ES-I3 (cell line): ENCODE measurements at regions not wholly inside any gene's neighbourhood (a gene's known extent, or its start where the extent isn't known, plus 50 kb on each side); places are given as distances from the start of the nearest gene placed in this dataset.

ENCODE experiments used
- H3K36me3 ChIP-seq: 2 replicates; pipeline ENCODE4 v1.6.1; 2013; ENCODE audit warnings: mild to moderate bottlenecking, low read length, control low read depth, moderate library complexity; ENCODE audit not compliant: insufficient read depth
- H3K4me1 ChIP-seq: 2 replicates; pipeline ENCODE4 v1.6.1; 2013; ENCODE audit warnings: mild to moderate bottlenecking, control low read depth, low read length; ENCODE audit not compliant: insufficient read depth
- H3K9ac ChIP-seq: 2 replicates; pipeline ENCODE4 v1.6.1; 2013; ENCODE audit warnings: low read depth, mild to moderate bottlenecking, low read length, moderate library complexity
- H3K9me3 ChIP-seq: 2 replicates; pipeline ENCODE4 v1.6.1; 2013; ENCODE audit warnings: mild to moderate bottlenecking, low read length, moderate library complexity; ENCODE audit not compliant: control insufficient read depth, insufficient read depth

GRCh38 chr1:79790950-79791349, 784.4 kb upstream of the ADGRL4 start:
- H3K36me3 ChIP-seq: no peaks in the 10 kb centered on the region
- no peak overlapping the region for H3K9ac ChIP-seq
- no peaks in the 10 kb centered on the region; the same call in 1 of the 2 replicates for H3K9me3 ChIP-seq
- no peaks in the 10 kb centered on the region for H3K4me1 ChIP-seq

DNA sequence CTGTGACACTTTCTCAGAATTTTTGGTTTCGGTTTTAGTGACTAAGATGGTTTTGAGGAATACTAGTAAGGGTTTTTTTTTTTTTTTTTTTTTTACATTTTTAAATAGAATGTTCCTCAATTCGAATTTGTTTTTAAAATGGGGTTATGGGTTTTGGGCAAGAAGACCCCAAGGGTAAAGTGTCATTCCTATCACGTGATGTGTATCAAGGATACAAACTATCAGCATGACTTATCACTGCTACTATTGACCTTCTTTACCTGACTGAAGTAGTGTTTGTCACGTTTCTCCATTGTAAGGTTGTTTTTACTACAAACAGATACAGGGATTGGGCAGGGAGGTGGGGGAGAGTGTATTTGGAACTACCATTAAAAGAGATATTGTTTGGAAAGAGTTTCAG, 781.1 kb upstream of the ADGRL4 start:
- Histone ChIP-seq H3K4me1 (no peaks in the 10 kb centered on the region), H3K9ac (no peak overlapping the region), H3K9me3 (no peaks in the 10 kb centered on the region), H3K36me3 (no peaks in the 10 kb centered on the region)

DNA sequence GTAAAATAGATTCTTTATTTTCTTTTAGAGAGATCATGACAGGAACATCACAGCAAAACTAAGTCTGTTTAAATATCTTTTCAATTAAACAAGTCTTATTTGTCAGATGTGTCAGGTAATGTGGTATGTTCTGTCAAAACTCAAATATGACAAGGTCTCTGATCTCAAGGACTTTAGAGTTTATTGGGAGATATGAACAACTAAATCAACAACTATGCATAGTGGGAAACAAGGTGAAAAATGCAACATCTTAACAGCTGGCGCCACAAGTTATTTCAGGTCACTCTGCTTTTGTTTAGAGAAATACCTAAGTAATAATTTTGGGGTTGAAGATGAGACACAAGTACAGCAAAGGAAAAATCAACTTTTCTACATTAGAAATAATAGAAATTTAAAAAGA, 779.4 kb upstream of the ADGRL4 start:
- Histone ChIP-seq H3K4me1 (no peaks in the 10 kb centered on the region), H3K36me3 (no peaks in the 10 kb centered on the region), H3K9ac (no peak overlapping the region), H3K9me3 (no peaks in the 10 kb centered on the region)

- H3K4me1 ChIP-seq: no peaks in the 10 kb centered on the region
- no peak overlapping the region for H3K9ac ChIP-seq
- H3K9me3 ChIP-seq: no peaks in the 10 kb centered on the region
- no peaks in the 10 kb centered on the region for H3K36me3 ChIP-seq
Observed at GRCh38 chr1:79785561-79785960, 779.0 kb upstream of the ADGRL4 start.

- Histone ChIP-seq H3K9ac (no peak overlapping the region), H3K4me1 (no peaks in the 10 kb centered on the region), H3K9me3 (no peaks in the 10 kb centered on the region), H3K36me3 (no peaks in the 10 kb centered on the region)
Observed at GRCh38 chr1:79781261-79781660, 774.7 kb upstream of the ADGRL4 start.

- Histone ChIP-seq H3K9me3 (no peaks in the 10 kb centered on the region), H3K9ac (no peak overlapping the region), H3K4me1 (no peaks in the 10 kb centered on the region), H3K36me3 (no peaks in the 10 kb centered on the region)
Observed at GRCh38 chr1:79777481-79778219, 771.1 kb upstream of the ADGRL4 start.

GRCh38 chr1:79775402-79775801, 768.9 kb upstream of the ADGRL4 start:
- no peaks in the 10 kb centered on the region for H3K9me3 ChIP-seq
- H3K9ac ChIP-seq: no peak overlapping the region
- no peaks in the 10 kb centered on the region for H3K4me1 ChIP-seq
- H3K36me3 ChIP-seq: no peaks in the 10 kb centered on the region

- no peak overlapping the region for H3K9ac ChIP-seq
- H3K4me1 ChIP-seq: no peaks in the 10 kb centered on the region
- no peaks in the 10 kb centered on the region for H3K36me3 ChIP-seq
- H3K9me3 ChIP-seq: no peaks in the 10 kb centered on the region
Observed at GRCh38 chr1:79773385-79773784, 766.9 kb upstream of the ADGRL4 start.

DNA sequence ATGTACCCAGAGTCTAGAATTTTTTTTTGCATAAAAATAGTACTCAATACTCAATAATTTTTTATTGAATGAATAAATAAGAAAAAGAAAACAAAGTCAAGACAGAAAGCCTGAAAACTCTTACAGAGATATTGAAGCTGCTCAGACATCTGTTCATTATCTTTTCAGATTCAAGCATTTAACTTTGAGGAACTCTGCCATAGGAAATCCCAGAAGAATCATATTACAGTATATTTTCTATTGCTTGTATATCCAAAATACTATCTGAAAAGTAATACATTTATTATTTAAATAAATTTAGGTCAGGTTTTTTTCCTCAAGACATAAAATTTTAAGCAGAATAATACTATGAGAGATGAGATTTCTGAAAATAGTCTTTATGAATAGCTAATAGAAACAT, 755.9 kb upstream of the ADGRL4 start:
- Histone ChIP-seq H3K9me3 (no peaks in the 10 kb centered on the region), H3K4me1 (no peaks in the 10 kb centered on the region), H3K9ac (no peak overlapping the region), H3K36me3 (no peaks in the 10 kb centered on the region)

DNA sequence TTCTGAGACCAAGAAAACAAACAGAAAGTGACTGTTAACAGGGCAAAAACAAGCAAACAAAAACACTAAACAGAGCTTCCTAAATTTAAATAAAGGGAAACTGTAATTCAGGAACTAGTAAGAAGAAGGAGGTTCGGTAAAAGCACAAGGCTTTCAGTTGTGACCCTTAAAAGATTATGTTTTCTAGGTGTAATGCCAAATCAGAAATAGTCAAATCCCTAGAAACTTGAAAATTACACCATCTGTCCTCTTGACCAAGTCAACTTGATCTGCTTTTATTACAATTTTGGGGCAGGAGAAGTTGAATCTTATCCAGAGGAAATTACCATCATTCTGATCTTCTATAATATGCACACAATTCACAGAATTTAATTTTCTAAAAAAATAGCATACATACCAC, 754.0 kb upstream of the ADGRL4 start:
- Histone ChIP-seq H3K36me3 (no peaks in the 10 kb centered on the region), H3K9ac (no peak overlapping the region), H3K4me1 (no peaks in the 10 kb centered on the region), H3K9me3 (no peaks in the 10 kb centered on the region)

DNA sequence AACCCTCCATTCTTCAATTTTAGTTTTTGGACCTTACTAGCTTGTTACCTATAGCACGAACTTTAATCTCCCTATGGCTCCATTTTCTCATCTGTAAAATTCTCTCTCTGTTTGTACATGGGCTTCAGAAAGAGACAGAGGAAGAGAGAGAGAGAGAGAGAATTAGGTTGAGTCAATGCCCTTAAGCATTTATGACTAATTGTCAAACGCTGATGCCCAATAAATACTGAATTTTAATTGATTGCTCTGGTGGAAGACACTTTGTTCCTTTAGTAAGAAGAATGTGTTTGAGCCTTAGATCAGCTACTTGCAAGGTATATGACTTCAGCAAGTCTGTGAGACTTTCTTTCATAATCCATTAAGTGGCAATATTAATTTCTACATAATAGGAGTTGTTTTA, 743.1 kb upstream of the ADGRL4 start:
- Histone ChIP-seq H3K9ac (no peak overlapping the region), H3K4me1 (no peaks in the 10 kb centered on the region), H3K9me3 (no peaks in the 10 kb centered on the region), H3K36me3 (no peaks in the 10 kb centered on the region)

- no peaks in the 10 kb centered on the region for H3K9me3 ChIP-seq
- no peaks in the 10 kb centered on the region for H3K4me1 ChIP-seq
- no peak overlapping the region for H3K9ac ChIP-seq
- H3K36me3 ChIP-seq: no peaks in the 10 kb centered on the region
Observed at GRCh38 chr1:79745929-79746328, 739.4 kb upstream of the ADGRL4 start.

- Histone ChIP-seq H3K36me3 (no peaks in the 10 kb centered on the region), H3K9ac (no peak overlapping the region), H3K4me1 (no peaks in the 10 kb centered on the region), H3K9me3 (no peaks in the 10 kb centered on the region)
Observed at GRCh38 chr1:79744746-79745145, 738.2 kb upstream of the ADGRL4 start.

DNA sequence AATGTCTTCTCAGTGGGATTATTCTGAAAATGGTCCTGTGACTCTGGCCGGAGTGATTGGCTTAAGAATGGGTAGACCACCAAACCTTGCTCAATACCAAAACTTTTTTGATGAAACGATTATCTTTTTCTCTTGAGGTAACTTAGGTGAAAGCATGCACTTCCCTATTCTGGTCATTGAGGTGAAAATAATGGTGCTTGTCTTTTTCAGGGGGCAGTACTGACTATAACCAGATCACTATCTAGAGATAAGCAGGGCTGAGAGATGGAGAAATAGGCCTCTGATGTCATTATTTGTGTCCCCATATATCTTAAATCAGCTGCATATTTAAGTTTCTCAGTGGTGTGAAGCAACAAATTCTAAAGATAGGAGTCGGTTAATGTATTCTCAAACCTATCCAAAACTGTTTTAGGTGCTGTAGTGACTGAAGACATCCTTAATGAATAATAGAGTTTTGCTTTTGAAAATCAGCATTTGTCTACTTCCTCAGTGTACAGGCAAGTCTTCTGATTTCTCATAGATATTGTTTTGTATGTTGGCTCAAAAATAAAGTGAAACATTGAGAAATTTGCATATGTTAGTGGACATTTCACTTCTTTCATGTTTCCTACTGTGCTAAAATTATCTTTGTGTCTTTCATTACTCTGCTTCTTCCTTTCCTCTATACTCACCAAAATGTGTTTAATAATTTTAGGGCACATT, 735.3 kb upstream of the ADGRL4 start:
- Histone ChIP-seq H3K9ac (no peak overlapping the region), H3K4me1 (no peaks in the 10 kb centered on the region), H3K9me3 (no peaks in the 10 kb centered on the region), H3K36me3 (no peaks in the 10 kb centered on the region)

- Histone ChIP-seq H3K9ac (no peak overlapping the region), H3K4me1 (no peaks in the 10 kb centered on the region), H3K36me3 (no peaks in the 10 kb centered on the region), H3K9me3 (no peaks in the 10 kb centered on the region)
Observed at GRCh38 chr1:79738101-79738500, 731.6 kb upstream of the ADGRL4 start.
